DOHH2 (cell line): ENCODE measurements at regions not wholly inside any gene's neighbourhood (a gene's known extent, or its start where the extent isn't known, plus 50 kb on each side); places are given as distances from the start of the nearest gene placed in this dataset.

ENCODE experiments used
- H3F3A ChIP-seq: fragments of 200-600 bp; sonication (generic), shearing (Covaris generic); 2 replicates; pipeline ENCODE4 v1.6.0; 2016; ENCODE audit warnings: antibody characterized with exemption, mild to moderate bottlenecking; ENCODE audit not compliant: control insufficient read depth, insufficient read depth
- H3K27ac ChIP-seq: fragments of 200-600 bp; sonication (generic); 2 replicates; pipeline ENCODE4 v1.5.1; 2014; ENCODE audit warnings: low read depth, mild to moderate bottlenecking, low read length, moderate library complexity
- H3K27me3 ChIP-seq: fragments of 200-600 bp; sonication (generic); 2 replicates; pipeline ENCODE4 v1.6.1; 2014; ENCODE audit warnings: mild to moderate bottlenecking, low read length, mixed read lengths; ENCODE audit not compliant: control insufficient read depth
- H3K36me3 ChIP-seq: fragments of 200-600 bp; sonication (generic); 2 replicates; pipeline ENCODE4 v1.6.1; 2014; ENCODE audit warnings: mild to moderate bottlenecking, low read length, moderate library complexity, mixed read lengths; ENCODE audit not compliant: control insufficient read depth
- H3K4me1 ChIP-seq: fragments of 200-600 bp; sonication (generic); 2 replicates; pipeline ENCODE4 v1.6.1; 2014; ENCODE audit warnings: mild to moderate bottlenecking, low read length, mixed read lengths; ENCODE audit not compliant: control insufficient read depth
- H3K4me2 ChIP-seq: fragments of 200-600 bp; sonication (generic); 2 replicates; pipeline ENCODE4 v1.6.0; 2014; ENCODE audit warnings: mild to moderate bottlenecking, low read length, moderate library complexity
- H3K4me3 ChIP-seq: fragments of 200-600 bp; sonication (generic); 2 replicates; pipeline ENCODE4 v1.5.1; 2014; ENCODE audit warnings: mild to moderate bottlenecking, low read length, mixed read lengths
- H3K79me2 ChIP-seq: fragments of 200-600 bp; sonication (generic); 2 replicates; pipeline ENCODE4 v1.6.1; 2014; ENCODE audit warnings: mild to moderate bottlenecking, low read length, mixed read lengths; ENCODE audit not compliant: control insufficient read depth
- H3K9me2 ChIP-seq: fragments of 200-600 bp; sonication (generic); replicated peaks from 2 replicates; pipeline ENCODE4 v1.6.1; 2014; ENCODE audit warnings: mild to moderate bottlenecking, low read length, mixed read lengths; ENCODE audit not compliant: control insufficient read depth
- H3K9me3 ChIP-seq: fragments of 200-600 bp; sonication (generic); 2 replicates; pipeline ENCODE4 v1.6.1; 2014; ENCODE audit warnings: antibody characterized with exemption, low read length, mixed read lengths; ENCODE audit not compliant: control insufficient read depth, insufficient read depth
- H4K20me1 ChIP-seq: fragments of 200-600 bp; sonication (generic); 2 replicates; pipeline ENCODE4 v1.6.0; 2014; ENCODE audit warnings: low read depth, mild to moderate bottlenecking, antibody characterized with exemption, low read length, moderate library complexity; ENCODE audit not compliant: control insufficient read depth, insufficient read depth
- EZH2phosphoT487 ChIP-seq: fragments of 200-600 bp; sonication (generic); IDR thresholded peaks from 2 replicates; pipeline ENCODE4 v1.6.1; 2017; ENCODE audit warnings: borderline replicate concordance, mild to moderate bottlenecking, antibody characterized with exemption, low read length, moderate library complexity, mixed read lengths
- TF ChIP-seq, protein P1 (sequence below): fragments of 200-600 bp; sonication (generic); IDR thresholded peaks from one replicate; pipeline ENCODE4 v1.5.1; 2014; ENCODE audit warnings: antibody characterized with exemption, mild to moderate bottlenecking, low read depth, low read length; ENCODE audit not compliant: poor library complexity, severe bottlenecking

DNA sequence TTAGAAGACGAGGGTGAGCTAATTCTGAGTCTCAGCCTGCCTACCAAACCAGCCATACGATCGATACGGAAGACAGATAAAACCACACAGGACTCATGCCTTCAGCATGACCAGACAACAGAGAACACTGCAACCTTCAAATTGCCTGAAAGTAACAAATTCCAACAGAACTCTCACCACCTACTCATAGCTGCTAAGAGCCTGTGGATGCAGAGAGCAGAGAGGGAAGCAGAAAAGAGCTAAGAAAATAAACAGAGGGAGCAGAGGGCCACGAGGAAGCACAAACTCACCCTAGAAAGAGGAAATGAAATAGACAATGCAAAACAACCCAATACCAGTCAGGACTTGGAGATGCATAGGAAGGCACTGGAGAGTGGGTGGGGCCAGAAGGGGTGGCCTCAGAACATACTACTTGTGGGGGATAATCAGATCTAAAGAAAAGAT is 86.7 kb upstream of the TAS2R1 start:
- Histone ChIP-seq H3K27ac (no peak overlapping the region), H3K9me3 (no peaks in the 10 kb centered on the region), H3K4me1 (peaks cover 7% of the 10 kb centered on the region), H3K9me2 (no peaks in the 10 kb centered on the region), H3K4me2 (no peak overlapping the region), H4K20me1 (no peaks in the 10 kb centered on the region), H3K36me3 (no peaks in the 10 kb centered on the region), H3K79me2 (no peaks in the 10 kb centered on the region), H3K27me3 (no peaks in the 10 kb centered on the region), H3F3A (no peaks in the 10 kb centered on the region), H3K4me3 (no peak overlapping the region)
- no peak for TF ChIP-seq EZH2phosphoT487
- TF ChIP-seq, protein P1, sequence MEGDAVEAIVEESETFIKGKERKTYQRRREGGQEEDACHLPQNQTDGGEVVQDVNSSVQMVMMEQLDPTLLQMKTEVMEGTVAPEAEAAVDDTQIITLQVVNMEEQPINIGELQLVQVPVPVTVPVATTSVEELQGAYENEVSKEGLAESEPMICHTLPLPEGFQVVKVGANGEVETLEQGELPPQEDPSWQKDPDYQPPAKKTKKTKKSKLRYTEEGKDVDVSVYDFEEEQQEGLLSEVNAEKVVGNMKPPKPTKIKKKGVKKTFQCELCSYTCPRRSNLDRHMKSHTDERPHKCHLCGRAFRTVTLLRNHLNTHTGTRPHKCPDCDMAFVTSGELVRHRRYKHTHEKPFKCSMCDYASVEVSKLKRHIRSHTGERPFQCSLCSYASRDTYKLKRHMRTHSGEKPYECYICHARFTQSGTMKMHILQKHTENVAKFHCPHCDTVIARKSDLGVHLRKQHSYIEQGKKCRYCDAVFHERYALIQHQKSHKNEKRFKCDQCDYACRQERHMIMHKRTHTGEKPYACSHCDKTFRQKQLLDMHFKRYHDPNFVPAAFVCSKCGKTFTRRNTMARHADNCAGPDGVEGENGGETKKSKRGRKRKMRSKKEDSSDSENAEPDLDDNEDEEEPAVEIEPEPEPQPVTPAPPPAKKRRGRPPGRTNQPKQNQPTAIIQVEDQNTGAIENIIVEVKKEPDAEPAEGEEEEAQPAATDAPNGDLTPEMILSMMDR, result no peak

DNA sequence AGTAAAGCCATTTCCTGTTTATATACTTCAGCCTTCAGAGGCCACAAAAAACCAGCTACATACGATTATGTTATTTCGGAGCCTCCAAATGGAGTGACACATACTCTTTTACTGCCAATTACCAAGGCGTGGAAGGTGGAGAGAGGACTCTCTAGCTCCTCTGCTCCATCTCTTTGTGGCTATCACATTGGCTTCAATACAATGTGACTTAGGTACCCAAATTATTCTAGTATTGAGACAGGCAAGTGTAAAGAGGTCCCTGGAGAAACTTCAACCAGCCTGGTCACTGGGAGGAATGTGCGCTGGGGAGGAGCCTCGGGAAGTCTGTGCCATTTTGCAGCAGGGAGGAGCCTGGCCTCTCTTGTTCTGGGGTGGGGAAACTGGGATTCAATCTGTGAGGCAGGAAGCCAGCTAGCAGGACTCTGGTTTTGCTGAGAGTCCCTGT is 85.8 kb upstream of the TAS2R1 start:
- no peak overlapping the region for H3K4me2 ChIP-seq
- no peaks in the 10 kb centered on the region for H3K27me3 ChIP-seq
- no peaks in the 10 kb centered on the region for H3K9me3 ChIP-seq
- no peak overlapping the region for H3K27ac ChIP-seq
- no peaks in the 10 kb centered on the region for H3F3A ChIP-seq
- no peak for TF ChIP-seq EZH2phosphoT487
- TF ChIP-seq, protein P1, result no peak
- H3K4me3 ChIP-seq, result no peak overlapping the region
- no peaks in the 10 kb centered on the region for H3K36me3 ChIP-seq
- no peaks in the 10 kb centered on the region for H3K79me2 ChIP-seq
- H3K4me1 ChIP-seq, result peaks cover 7% of the 10 kb centered on the region
- no peaks in the 10 kb centered on the region for H4K20me1 ChIP-seq
- no peaks in the 10 kb centered on the region for H3K9me2 ChIP-seq

DNA sequence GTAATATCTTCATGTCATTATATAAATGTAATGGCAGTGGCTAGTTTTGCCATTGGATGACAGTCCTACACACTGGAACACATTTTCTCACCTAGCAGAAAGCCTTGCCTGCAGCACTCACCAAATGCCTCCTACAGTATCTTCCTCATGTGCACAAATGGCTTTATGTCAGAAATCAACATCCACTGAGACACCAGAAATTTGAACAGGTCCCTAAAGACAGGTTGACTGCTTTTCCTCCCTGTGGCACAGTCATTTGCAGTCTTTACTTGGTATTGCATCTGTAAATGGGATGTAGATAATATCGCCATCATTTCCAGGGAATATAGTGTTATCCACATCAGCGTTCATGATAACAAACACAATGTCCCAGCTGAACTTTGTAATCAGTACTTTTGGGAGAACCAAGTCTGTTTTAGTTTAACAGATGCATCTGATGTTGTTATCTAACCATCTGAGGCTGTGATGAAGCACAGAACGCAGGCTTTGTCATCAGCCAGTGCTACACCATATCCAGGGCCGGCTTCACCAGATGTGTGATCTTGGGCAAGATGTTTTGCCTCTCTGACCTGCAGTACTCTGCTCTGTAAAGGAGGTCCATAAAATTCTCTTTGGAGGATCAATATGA is 83.9 kb upstream of the TAS2R1 start:
- H3F3A ChIP-seq, result no peaks in the 10 kb centered on the region
- TF ChIP-seq EZH2phosphoT487, result no peak
- TF ChIP-seq, protein P1, result no peak
- H3K4me2 ChIP-seq, result no peak overlapping the region
- no peaks in the 10 kb centered on the region for H4K20me1 ChIP-seq
- H3K4me1 ChIP-seq, result peaks cover 7% of the 10 kb centered on the region
- H3K27me3 ChIP-seq, result no peaks in the 10 kb centered on the region
- no peak overlapping the region for H3K4me3 ChIP-seq
- H3K9me3 ChIP-seq, result no peaks in the 10 kb centered on the region
- no peak overlapping the region for H3K27ac ChIP-seq
- no peaks in the 10 kb centered on the region for H3K79me2 ChIP-seq
- H3K36me3 ChIP-seq, result no peaks in the 10 kb centered on the region
- H3K9me2 ChIP-seq, result no peaks in the 10 kb centered on the region
